Kidney (tissue), 13 donors: ENCODE measurements at regions not wholly inside any gene's neighbourhood (a gene's known extent, or its start where the extent isn't known, plus 50 kb on each side); places are given as distances from the start of the nearest gene placed in this dataset.

Source experiments
- DNase-seq, 5 donors: peaks; one replicate each; pipeline ENCODE4 v3.0.0-alpha.2; 2013 to 2020
- FAIRE-seq: peaks from 2 replicates; lab custom pipeline; 2012; peaks lifted over from hg19 to GRCh38; lab: Jason Lieb, UNC
- H3K27ac ChIP-seq, 2 donors: one replicate each; pipeline ENCODE4 v1.7.0; 2013; ENCODE audit warnings: low read depth in 2 of 2, low read length in 2 of 2, inconsistent platforms in 1 of 2
- H3K27me3 ChIP-seq: one replicate; pipeline ENCODE4 v1.7.1; 2013; ENCODE audit warnings: low read length, inconsistent platforms; ENCODE audit not compliant: control insufficient read depth, insufficient read depth
- H3K36me3 ChIP-seq, 3 donors: one replicate each; pipeline versions ENCODE4 v1.7.0 to v1.7.1; 2013; ENCODE audit warnings: low read length in 3 of 3, control low read depth in 1 of 3, inconsistent platforms in 1 of 3; ENCODE audit not compliant: insufficient read depth in 3 of 3, control insufficient read depth in 2 of 3
- H3K4me1 ChIP-seq, 3 donors: one replicate each; pipeline versions ENCODE4 v1.7.0 to v1.7.1; 2013; ENCODE audit warnings: low read length in 3 of 3, inconsistent platforms in 1 of 3, low read depth in 1 of 3; ENCODE audit not compliant: control insufficient read depth in 2 of 3, insufficient read depth in 2 of 3
- H3K4me3 ChIP-seq, 3 donors: one replicate each; pipeline versions ENCODE4 v1.7.0 to v1.8.1; 2013; ENCODE audit warnings: low read length in 3 of 3, control low read depth in 1 of 3, inconsistent platforms in 1 of 3
- H3K9ac ChIP-seq, 3 donors: one replicate each; pipeline versions ENCODE4 v1.7.0 to v1.7.1; 2013; ENCODE audit warnings: low read length in 3 of 3, control low read depth in 1 of 3, inconsistent platforms in 1 of 3
- H3K9me3 ChIP-seq, 3 donors: one replicate each; pipeline versions ENCODE4 v1.7.0 to v1.7.1; 2013; ENCODE audit warnings: low read length in 3 of 3, control low read depth in 1 of 3, inconsistent platforms in 1 of 3; ENCODE audit not compliant: control insufficient read depth in 2 of 3, insufficient read depth in 1 of 3
- CTCF ChIP-seq: IDR thresholded peaks from 3 replicates; pipeline ENCODE4 v1.5.1; 2012; ENCODE audit warnings: mild to moderate bottlenecking, moderate library complexity, borderline replicate concordance; ENCODE audit not compliant: insufficient read depth; ENCODE audit errors: extremely low read depth
- intact Hi-C: fragments of 100-400 bp; cut with DNase I; formaldehyde crosslinking; loops from one replicate; pipeline ENCODE4 v1.11.1; 2022
- donor health status: control.
- donor health status: control.
- donor health status: control.
- donor health status: control.
- donor health status: control.
- donor health status: DM: yes; HTN: yes; CAD: no.
- donor health status: Normal renal cell carcinoma (clear cell type).

- Histone ChIP-seq H3K27me3 (no peaks in the 10 kb centered on the region), H3K36me3 (no peaks in the 10 kb centered on the region), H3K4me1 (no peaks in the 10 kb centered on the region), H3K9ac (no peak overlapping the region), H3K27ac (no peak overlapping the region), H3K9me3 (peaks cover 0 to 6% (median 0%) of the 10 kb centered on the region in 3 donors), H3K4me3 (no peak overlapping the region)
- intact Hi-C loops: no loop called here
- FAIRE-seq (no peak), DNase-seq (no peak)
- TF ChIP-seq CTCF: no peak
Observed at GRCh38 chr21:35291973-35292627, 243.0 kb upstream of the RUNX1 start.

- DNase-seq (no peak), FAIRE-seq (no peak)
- no peaks in the 10 kb centered on the region for H3K27me3 ChIP-seq
- no peaks in the 10 kb centered on the region for H3K4me1 ChIP-seq
- intact Hi-C loops: no loop called here
- H3K27ac ChIP-seq: no peak overlapping the region
- H3K36me3 ChIP-seq: no peaks in the 10 kb centered on the region
- no peak for TF ChIP-seq CTCF
- H3K9ac ChIP-seq: no peak overlapping the region
- peaks cover 0 to 7% (median 0%) of the 10 kb centered on the region in 3 donors for H3K9me3 ChIP-seq
- H3K4me3 ChIP-seq: no peak overlapping the region
Observed at GRCh38 chr21:35291034-35291433, 241.9 kb upstream of the RUNX1 start.

GRCh38 chr21:35288238-35288637 lies 239.1 kb upstream of the RUNX1 start:
- intact Hi-C loops: no loop called here
- Histone ChIP-seq H3K36me3 (no peaks in the 10 kb centered on the region), H3K4me1 (no peaks in the 10 kb centered on the region), H3K4me3 (no peak overlapping the region), H3K27me3 (no peaks in the 10 kb centered on the region), H3K9me3 (peaks cover 0 to 7% (median 0%) of the 10 kb centered on the region in 3 donors), H3K9ac (no peak overlapping the region), H3K27ac (no peak overlapping the region)
- TF ChIP-seq CTCF: no peak
- DNase-seq: no peak
- no peak for FAIRE-seq

- no peaks in the 10 kb centered on the region for H3K36me3 ChIP-seq
- no peak overlapping the region for H3K4me3 ChIP-seq
- DNase-seq (peak in 1 of 5 donors; percentile 74), FAIRE-seq (no peak)
- H3K9me3 ChIP-seq: peaks cover 0 to 7% (median 0%) of the 10 kb centered on the region in 3 donors
- no peaks in the 10 kb centered on the region for H3K27me3 ChIP-seq
- intact Hi-C loops: no loop called here
- no peak overlapping the region for H3K9ac ChIP-seq
- no peak overlapping the region for H3K27ac ChIP-seq
- no peaks in the 10 kb centered on the region for H3K4me1 ChIP-seq
- TF ChIP-seq CTCF: no peak
Observed at GRCh38 chr21:35284199-35284598, 235.1 kb upstream of the RUNX1 start.
